AG09309 (cell line): ENCODE measurements at regions not wholly inside any gene's neighbourhood (a gene's known extent, or its start where the extent isn't known, plus 50 kb on each side); places are given as distances from the start of the nearest gene placed in this dataset.

Source experiments
- DNase-seq: peaks from one replicate; pipeline ENCODE4 v3.0.0-alpha.2; 2010; ENCODE audit warnings: low read depth
- H3K4me3 ChIP-seq: 2 replicates; pipeline ENCODE4 v1.5.1; 2011; ENCODE audit warnings: mild to moderate bottlenecking, low read depth, low read length, moderate library complexity; ENCODE audit not compliant: control insufficient read depth
- CTCF ChIP-seq: IDR thresholded peaks from 2 replicates; pipeline ENCODE4 v1.5.1; 2011; ENCODE audit warnings: mild to moderate bottlenecking, low read depth, low read length, inconsistent platforms; ENCODE audit not compliant: insufficient read depth, control insufficient read depth; ENCODE audit errors: missing control alignments

DNA sequence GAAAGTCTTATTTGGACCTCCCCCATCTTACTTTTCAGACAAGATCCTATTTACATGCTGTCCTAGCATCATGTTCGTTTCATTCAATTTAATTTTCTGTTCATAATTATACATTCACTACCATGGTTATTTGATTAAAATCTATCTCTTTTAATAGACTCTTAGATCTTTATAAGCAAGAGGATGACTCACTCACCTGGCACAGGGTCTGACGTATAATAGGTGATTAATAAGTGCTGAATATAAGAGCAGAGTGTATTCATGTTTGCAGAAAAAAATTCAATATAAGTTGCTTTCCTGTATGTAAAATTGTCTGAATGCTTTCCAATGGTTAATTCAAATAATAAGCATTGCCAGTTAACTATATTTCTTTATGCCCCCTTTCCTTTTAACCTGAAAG is 165.5 kb upstream of the CBLB start:
- no peak for TF ChIP-seq CTCF
- H3K4me3 ChIP-seq = no peak overlapping the region
- no peak for DNase-seq

GRCh38 chr3:106035619-106036018 is 166.8 kb upstream of the CBLB start:
- no peak overlapping the region for H3K4me3 ChIP-seq
- TF ChIP-seq CTCF = no peak
- DNase-seq = no peak

GRCh38 chr3:106036696-106037095 is 167.9 kb upstream of the CBLB start:
- no peak for DNase-seq
- H3K4me3 ChIP-seq = no peak overlapping the region
- TF ChIP-seq CTCF = no peak

DNA sequence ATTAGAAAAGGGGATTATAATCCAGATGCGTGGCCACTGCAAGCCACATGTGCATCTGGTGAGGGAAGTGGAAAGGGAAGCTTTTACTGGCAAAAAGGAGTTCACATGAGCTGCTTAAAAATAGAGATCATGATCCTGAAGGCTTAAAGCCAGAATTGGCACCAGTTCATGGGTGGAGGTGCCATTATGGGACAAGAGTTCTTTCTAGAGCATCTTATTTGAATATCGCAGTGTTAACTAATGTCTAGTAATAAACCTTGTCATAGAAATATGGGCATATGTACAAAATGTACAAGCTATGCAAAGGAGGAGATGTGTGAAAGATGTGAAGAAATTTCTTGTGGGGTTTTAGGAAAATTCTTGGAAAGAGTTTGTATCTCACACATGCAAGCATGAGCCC is 178.4 kb upstream of the CBLB start:
- TF ChIP-seq CTCF = no peak
- H3K4me3 ChIP-seq = no peak overlapping the region
- DNase-seq = no peak

DNA sequence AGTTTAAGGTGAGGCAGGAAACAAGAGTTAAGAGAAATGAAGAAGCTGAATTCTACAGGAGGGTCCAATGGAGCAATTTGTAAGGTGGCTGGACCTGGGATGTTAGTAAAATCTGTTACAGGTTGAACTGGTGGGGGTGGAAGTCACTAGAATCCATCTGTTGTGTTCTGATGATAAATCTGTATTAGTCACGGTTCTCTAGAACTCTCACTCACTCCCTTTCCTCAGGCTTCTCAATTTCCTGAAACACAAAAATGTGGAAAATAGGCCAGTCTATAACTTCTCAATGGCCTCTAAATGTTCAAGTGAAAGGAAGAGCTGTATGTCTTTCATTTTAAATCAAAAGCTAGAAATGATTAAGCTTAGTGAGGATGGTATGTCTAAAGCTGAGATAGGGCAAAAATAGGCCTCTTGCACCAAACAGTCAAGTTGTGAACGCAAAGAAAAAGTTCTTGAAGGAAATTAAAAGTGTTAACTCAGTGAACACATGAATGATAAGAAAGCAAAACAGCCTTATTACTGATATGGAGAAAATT is 180.2 kb upstream of the CBLB start:
- DNase-seq = no peak
- TF ChIP-seq CTCF = no peak
- H3K4me3 ChIP-seq = no peak overlapping the region

DNA sequence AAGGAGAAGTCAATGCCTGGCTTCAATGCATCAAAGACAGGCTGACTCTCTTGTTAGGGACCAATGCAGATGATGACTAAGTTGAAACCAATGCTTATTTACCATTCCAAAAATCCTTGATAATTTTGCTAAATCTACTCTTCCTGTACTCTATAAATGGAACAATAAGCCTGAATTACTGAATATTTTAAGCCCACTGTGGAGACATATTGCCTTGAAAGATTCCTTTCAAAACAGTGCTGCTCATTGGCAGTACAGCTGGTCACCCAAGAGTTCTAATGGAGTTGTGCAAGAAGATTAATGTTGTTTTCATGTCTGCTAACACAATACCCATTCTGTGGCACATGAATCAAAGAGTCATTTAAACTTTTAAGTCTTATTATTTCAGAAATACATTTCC is 181.0 kb upstream of the CBLB start:
- TF ChIP-seq CTCF = no peak
- no peak for DNase-seq
- no peak overlapping the region for H3K4me3 ChIP-seq

- TF ChIP-seq CTCF = no peak
- H3K4me3 ChIP-seq = no peak overlapping the region
- DNase-seq = no peak
Measured at GRCh38 chr3:106056931-106057330, 188.1 kb upstream of the CBLB start.
